CD4-positive, alpha-beta T cell (primary cell): ENCODE measurements at regions not wholly inside any gene's neighbourhood (a gene's known extent, or its start where the extent isn't known, plus 50 kb on each side); places are given as distances from the start of the nearest gene placed in this dataset.

Source experiments
- ATAC-seq: fragments of 200-7000 bp; cut with Tn5 transposase; one replicate; pipeline ENCODE4 v1.10.0; 2022; ENCODE audit warnings: mild to moderate bottlenecking; ENCODE audit not compliant: poor library complexity
- CTCF ChIA-PET: fragments of 350-600 bp; sonication (Branson Sonifier 250); formaldehyde crosslinking; loops from one replicate; lab custom pipeline; 2021; ENCODE audit warnings: antibody characterized with exemption, inconsistent platforms; lab: Charles Lee
- POLR2A ChIA-PET: fragments of 350-600 bp; sonication (Branson Sonifier 250); formaldehyde crosslinking; loops from one replicate; lab custom pipeline; 2021; ENCODE audit warnings: antibody characterized with exemption, inconsistent platforms; lab: Charles Lee
- DNase-seq, 14 experiments: peaks; one replicate each; pipeline ENCODE4 v3.0.0-alpha.2; 2013 to 2020; ENCODE audit warnings: mixed read lengths in 2 of 14
- H3K27ac ChIP-seq, 2 donors: one replicate each; pipeline versions ENCODE4 v1.5.1 to v1.7.0; 2013; ENCODE audit warnings: low read length in 2 of 2, low read depth in 1 of 2, mild to moderate bottlenecking in 1 of 2
- H3K27me3 ChIP-seq, 2 experiments: 1 replicate in 1 of 2; 2 replicates in 1 of 2; pipeline versions ENCODE4 v1.6.1 to v1.7.0; 2013; ENCODE audit warnings: low read length in 2 of 2, control low read depth in 1 of 2, mild to moderate bottlenecking in 1 of 2, moderate library complexity in 1 of 2; ENCODE audit not compliant: insufficient read depth in 2 of 2, control insufficient read depth in 1 of 2
- H3K36me3 ChIP-seq: one replicate; pipeline ENCODE4 v1.6.1; 2013; ENCODE audit warnings: low read length, control low read depth; ENCODE audit not compliant: insufficient read depth
- H3K4me1 ChIP-seq: one replicate; pipeline ENCODE4 v1.6.1; 2013; ENCODE audit warnings: low read length, control low read depth; ENCODE audit not compliant: insufficient read depth
- H3K4me3 ChIP-seq: one replicate; pipeline ENCODE4 v1.5.1; 2013; ENCODE audit warnings: mild to moderate bottlenecking, low read length, moderate library complexity
- H3K9me3 ChIP-seq, 2 experiments: 1 replicate in 1 of 2; 2 replicates in 1 of 2; pipeline versions ENCODE4 v1.6.1 to v1.7.0; 2013; ENCODE audit warnings: low read length in 2 of 2, mild to moderate bottlenecking in 2 of 2, control low read depth in 1 of 2, moderate library complexity in 1 of 2; ENCODE audit not compliant: control insufficient read depth in 1 of 2, insufficient read depth in 1 of 2
- H3K27ac Mint-ChIP-seq: one replicate; pipeline ENCODE4 v1.8.0; 2020; ENCODE audit warnings: mixed read lengths
- H3K27me3 Mint-ChIP-seq: one replicate; pipeline ENCODE4 v1.8.0; 2021; ENCODE audit warnings: mixed read lengths
- H3K36me3 Mint-ChIP-seq: one replicate; pipeline ENCODE4 v1.8.0; 2021; ENCODE audit warnings: low read depth, mixed read lengths
- H3K4me1 Mint-ChIP-seq: one replicate; pipeline ENCODE4 v1.8.0; 2021; ENCODE audit warnings: low read depth, mixed read lengths
- H3K4me3 Mint-ChIP-seq: one replicate; pipeline ENCODE4 v1.8.0; 2020; ENCODE audit warnings: mild to moderate bottlenecking, mixed read lengths
- H3K9me3 Mint-ChIP-seq: one replicate; pipeline ENCODE4 v1.8.0; 2020; ENCODE audit warnings: mixed read lengths
- intact Hi-C, 2 experiments: fragments of 100-400 bp; cut with DNase I in 1 of 2; cut with micrococcal nuclease in 1 of 2; formaldehyde crosslinking; loops; one replicate each; pipeline versions ENCODE4 v1.15.1 to v1.9.0; 2023 to 2025; cut with DNase I, micrococcal nuclease
- TF ChIP-seq, protein P1 (sequence below): fragments of 200-600 bp; IDR thresholded peaks from one replicate; pipeline ENCODE4 v1.8.0; 2022; ENCODE audit warnings: antibody characterized with exemption, mild to moderate bottlenecking

DNA sequence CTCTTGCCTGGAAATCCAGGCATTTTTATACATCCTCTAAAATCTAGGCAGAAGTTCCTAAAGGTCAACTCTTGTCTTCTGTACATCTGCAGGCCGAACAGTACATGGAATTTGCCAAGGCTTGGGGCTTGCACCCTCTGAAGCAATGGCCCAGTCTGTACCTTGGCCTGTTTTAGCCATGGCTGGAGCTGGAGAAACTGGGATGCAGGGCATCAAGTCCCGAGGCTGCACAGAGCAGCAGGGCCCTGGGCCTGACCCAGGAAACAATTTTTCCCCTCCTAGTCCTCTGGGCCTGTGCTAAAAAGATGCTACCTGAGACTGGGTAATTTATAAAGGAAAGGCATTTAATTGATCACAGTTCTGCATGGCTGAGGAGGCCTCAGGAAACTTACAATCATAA is 520.8 kb upstream of the MIR17HG start:
- Histone ChIP-seq H3K4me3 (no peak overlapping the region), H3K4me1 (no peaks in the 10 kb centered on the region), H3K27me3 (no peaks in the 10 kb centered on the region), H3K36me3 (no peaks in the 10 kb centered on the region), H3K27ac (no peak overlapping the region), H3K9me3 (peaks cover 0 to 4% of the 10 kb centered on the region in 2 experiments)
- no peaks in the 10 kb centered on the region for H3K4me1 Mint-ChIP-seq
- intact Hi-C loops, result no loop called here
- no peaks in the 10 kb centered on the region for H3K36me3 Mint-ChIP-seq
- no peak overlapping the region for H3K27ac Mint-ChIP-seq
- no peak overlapping the region for H3K4me3 Mint-ChIP-seq
- ChIA-PET POLR2A (no interaction called here), CTCF (no interaction called here)
- DNase-seq, result no peak
- H3K9me3 Mint-ChIP-seq, result peaks cover 2% of the 10 kb centered on the region
- TF ChIP-seq, protein P1, sequence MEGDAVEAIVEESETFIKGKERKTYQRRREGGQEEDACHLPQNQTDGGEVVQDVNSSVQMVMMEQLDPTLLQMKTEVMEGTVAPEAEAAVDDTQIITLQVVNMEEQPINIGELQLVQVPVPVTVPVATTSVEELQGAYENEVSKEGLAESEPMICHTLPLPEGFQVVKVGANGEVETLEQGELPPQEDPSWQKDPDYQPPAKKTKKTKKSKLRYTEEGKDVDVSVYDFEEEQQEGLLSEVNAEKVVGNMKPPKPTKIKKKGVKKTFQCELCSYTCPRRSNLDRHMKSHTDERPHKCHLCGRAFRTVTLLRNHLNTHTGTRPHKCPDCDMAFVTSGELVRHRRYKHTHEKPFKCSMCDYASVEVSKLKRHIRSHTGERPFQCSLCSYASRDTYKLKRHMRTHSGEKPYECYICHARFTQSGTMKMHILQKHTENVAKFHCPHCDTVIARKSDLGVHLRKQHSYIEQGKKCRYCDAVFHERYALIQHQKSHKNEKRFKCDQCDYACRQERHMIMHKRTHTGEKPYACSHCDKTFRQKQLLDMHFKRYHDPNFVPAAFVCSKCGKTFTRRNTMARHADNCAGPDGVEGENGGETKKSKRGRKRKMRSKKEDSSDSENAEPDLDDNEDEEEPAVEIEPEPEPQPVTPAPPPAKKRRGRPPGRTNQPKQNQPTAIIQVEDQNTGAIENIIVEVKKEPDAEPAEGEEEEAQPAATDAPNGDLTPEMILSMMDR, result no peak
- no peak for ATAC-seq
- no peaks in the 10 kb centered on the region for H3K27me3 Mint-ChIP-seq

DNA sequence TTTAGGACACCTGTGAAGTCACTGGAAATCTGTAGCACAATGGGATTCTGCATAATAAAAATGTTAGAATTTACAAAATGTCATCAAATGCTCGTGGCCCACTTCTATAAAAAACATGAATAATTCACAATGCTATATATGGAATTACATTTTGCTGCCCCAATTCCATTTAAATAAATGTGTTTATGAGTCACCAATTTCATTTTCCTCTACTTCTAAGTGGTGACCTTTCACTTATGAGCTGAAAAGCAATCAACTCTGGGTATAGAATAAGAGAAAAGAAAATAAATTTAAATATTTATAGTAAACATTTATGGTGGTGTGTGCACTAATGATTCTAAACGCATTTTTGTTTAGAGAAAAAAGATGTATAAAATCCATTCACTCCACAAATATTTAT is 516.7 kb upstream of the MIR17HG start:
- no peak overlapping the region for H3K4me3 Mint-ChIP-seq
- CTCF ChIA-PET, result no interaction called here
- Histone ChIP-seq H3K9me3 (peaks cover 0 to 4% of the 10 kb centered on the region in 2 experiments), H3K36me3 (no peaks in the 10 kb centered on the region), H3K27me3 (no peaks in the 10 kb centered on the region), H3K4me3 (no peak overlapping the region), H3K4me1 (no peaks in the 10 kb centered on the region), H3K27ac (no peak overlapping the region)
- ATAC-seq, result no peak
- H3K36me3 Mint-ChIP-seq, result no peaks in the 10 kb centered on the region
- H3K9me3 Mint-ChIP-seq, result peaks cover 2% of the 10 kb centered on the region
- no peaks in the 10 kb centered on the region for H3K27me3 Mint-ChIP-seq
- no peak overlapping the region for H3K27ac Mint-ChIP-seq
- no peak for DNase-seq
- TF ChIP-seq, protein P1, result no peak
- POLR2A ChIA-PET, result no interaction called here
- intact Hi-C loops, result no loop called here
- H3K4me1 Mint-ChIP-seq, result no peaks in the 10 kb centered on the region

DNA sequence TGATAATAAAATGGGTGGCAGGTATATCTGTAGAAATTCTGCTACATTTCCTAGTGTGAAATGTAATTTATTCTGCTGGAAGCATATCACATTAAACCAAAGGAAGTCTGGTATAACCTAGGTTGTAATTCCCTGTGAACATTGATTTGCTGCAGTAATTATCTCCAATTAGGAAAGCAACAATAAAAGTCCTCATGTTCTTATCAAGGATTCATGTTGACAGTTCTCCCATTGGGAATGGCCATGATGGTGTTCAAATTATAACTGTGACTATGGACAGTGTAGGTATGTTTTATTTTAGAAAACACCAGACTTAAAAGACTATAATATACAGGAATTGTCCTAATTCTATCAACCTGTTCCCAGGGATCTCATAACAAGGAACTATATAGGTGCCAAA is 513.5 kb upstream of the MIR17HG start:
- Mint-ChIP-seq H3K27ac (no peak overlapping the region), H3K27me3 (no peaks in the 10 kb centered on the region), H3K9me3 (peaks cover 2% of the 10 kb centered on the region), H3K4me1 (no peaks in the 10 kb centered on the region), H3K4me3 (no peak overlapping the region), H3K36me3 (no peaks in the 10 kb centered on the region)
- CTCF ChIA-PET, result no interaction called here
- Histone ChIP-seq H3K27me3 (no peaks in the 10 kb centered on the region), H3K4me1 (no peaks in the 10 kb centered on the region), H3K36me3 (no peaks in the 10 kb centered on the region), H3K9me3 (no peaks in the 10 kb centered on the region), H3K4me3 (no peak overlapping the region), H3K27ac (no peak overlapping the region)
- ATAC-seq (no peak), DNase-seq (no peak)
- TF ChIP-seq, protein P1, result no peak
- POLR2A ChIA-PET, result no interaction called here
- intact Hi-C loops, result no loop called here
